Tibial nerve (tissue), 4 donors: ENCODE measurements at regions not wholly inside any gene's neighbourhood (a gene's known extent, or its start where the extent isn't known, plus 50 kb on each side); places are given as distances from the start of the nearest gene placed in this dataset.

Experiments
- EP300 ChIP-seq, 2 donors: sonication (generic); formaldehyde crosslinking; IDR thresholded peaks; one replicate each; pipeline ENCODE4 v1.6.1; 2017; ENCODE audit warnings: antibody characterized with exemption in 2 of 2, mild to moderate bottlenecking in 1 of 2
- POLR2A ChIP-seq, 2 donors: fragments of 450-650 bp; IDR thresholded peaks; one replicate each; pipeline ENCODE4 v1.6.1; 2017; ENCODE audit warnings: antibody characterized with exemption in 2 of 2, mild to moderate bottlenecking in 2 of 2, moderate library complexity in 2 of 2
- TF ChIP-seq, protein P1 (sequence below), 5 experiments: fragments of 200-600 bp in 3 of 5; fragments of 450-650 bp in 2 of 5; sonication (generic) in 3 of 5; IDR thresholded peaks; one replicate each; pipeline ENCODE4 v1.5.1; 2016 to 2019; ENCODE audit warnings: antibody characterized with exemption in 5 of 5, mild to moderate bottlenecking in 3 of 5, moderate library complexity in 2 of 5

DNA sequence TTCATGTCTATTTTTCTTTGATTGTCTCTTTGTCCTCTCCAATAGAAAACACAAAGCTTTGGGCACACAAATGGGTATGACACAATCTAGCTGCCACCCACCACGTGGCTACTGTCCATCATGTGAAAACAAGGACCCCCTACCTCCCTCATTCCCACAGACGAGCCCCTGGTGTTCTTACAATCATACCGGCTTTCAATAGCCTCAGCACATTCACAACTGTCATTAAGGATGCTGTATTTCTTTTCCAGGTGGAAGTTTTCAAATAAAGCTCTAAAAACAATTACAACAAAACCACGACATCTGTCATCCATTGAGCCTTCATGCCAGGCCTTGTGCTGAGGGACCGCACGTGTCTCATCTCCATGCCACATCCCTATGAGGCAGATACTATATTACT lies 552.6 kb upstream of the ADAMTS9 start:
- TF ChIP-seq, protein P1, sequence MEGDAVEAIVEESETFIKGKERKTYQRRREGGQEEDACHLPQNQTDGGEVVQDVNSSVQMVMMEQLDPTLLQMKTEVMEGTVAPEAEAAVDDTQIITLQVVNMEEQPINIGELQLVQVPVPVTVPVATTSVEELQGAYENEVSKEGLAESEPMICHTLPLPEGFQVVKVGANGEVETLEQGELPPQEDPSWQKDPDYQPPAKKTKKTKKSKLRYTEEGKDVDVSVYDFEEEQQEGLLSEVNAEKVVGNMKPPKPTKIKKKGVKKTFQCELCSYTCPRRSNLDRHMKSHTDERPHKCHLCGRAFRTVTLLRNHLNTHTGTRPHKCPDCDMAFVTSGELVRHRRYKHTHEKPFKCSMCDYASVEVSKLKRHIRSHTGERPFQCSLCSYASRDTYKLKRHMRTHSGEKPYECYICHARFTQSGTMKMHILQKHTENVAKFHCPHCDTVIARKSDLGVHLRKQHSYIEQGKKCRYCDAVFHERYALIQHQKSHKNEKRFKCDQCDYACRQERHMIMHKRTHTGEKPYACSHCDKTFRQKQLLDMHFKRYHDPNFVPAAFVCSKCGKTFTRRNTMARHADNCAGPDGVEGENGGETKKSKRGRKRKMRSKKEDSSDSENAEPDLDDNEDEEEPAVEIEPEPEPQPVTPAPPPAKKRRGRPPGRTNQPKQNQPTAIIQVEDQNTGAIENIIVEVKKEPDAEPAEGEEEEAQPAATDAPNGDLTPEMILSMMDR (IDR thresholded peaks at IDR 0.05) = no peak
- TF ChIP-seq POLR2A (IDR thresholded peaks at IDR 0.05) (no peak), EP300 (IDR thresholded peaks at IDR 0.05) (no peak)
